ENCODE measurements at regions not wholly inside any gene's neighbourhood (a gene's known extent, or its start where the extent isn't known, plus 50 kb on each side); places are given as distances from the start of the nearest gene placed in this dataset.

DNA sequence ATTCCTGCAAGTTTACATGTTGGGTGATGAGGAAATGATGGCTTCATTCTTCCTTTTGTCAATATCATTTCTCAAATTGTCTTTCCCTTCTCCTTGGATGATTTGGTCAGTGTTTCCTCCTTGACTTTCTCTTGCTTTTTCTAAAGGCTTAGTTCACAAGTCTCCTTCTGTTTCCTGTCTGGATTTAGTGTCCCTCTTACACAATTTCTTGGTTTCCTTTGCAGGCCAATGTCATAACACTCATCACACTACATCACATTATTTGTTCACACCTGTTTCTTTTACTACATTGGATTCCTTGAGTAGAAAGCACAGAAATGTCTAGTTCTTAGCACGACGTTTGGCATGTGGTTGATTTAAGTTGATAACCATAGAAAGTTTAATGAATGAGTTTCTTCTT is 490.7 kb downstream of the TDRD3 start:
- H2AFZ ChIP-seq (ENCODE audit: control insufficient read depth, low read depth, low read length), result no peak overlapping the region
- 89% methylated on average over 2 of the region's 2 CpGs for WGBS (ENCODE audit: insufficient coverage, insufficient replicate concordance, low lambda C conversion rate, missing lambda C conversion rate)
- H3K79me2 ChIP-seq (ENCODE audit: control insufficient read depth, insufficient read depth, low read length), result no peaks in the 10 kb centered on the region
- no peaks in the 10 kb centered on the region for H3K27me3 ChIP-seq (replicated peaks in 1 of 2; ENCODE audit: control insufficient read depth in 2 of 2, insufficient read depth in 2 of 2, low read length in 1 of 2)
- DNase-seq (ENCODE audit: low read depth, low spot score) (no peak), ATAC-seq (no peak), FAIRE-seq (no peak)
- ChIA-PET POLR2A (no interaction called here), SMC1A (ENCODE audit: uncharacterized antibody, unreplicated experiment) (no interaction called here), RAD21 (ENCODE audit: unreplicated experiment) (no interaction called here), CTCF (no interaction called here)
- no peaks in the 10 kb centered on the region for H3K36me3 ChIP-seq (ENCODE audit: control insufficient read depth in 2 of 2, insufficient read depth in 2 of 2, low read length in 1 of 2)
- no peaks in the 10 kb centered on the region for H3K9me3 ChIP-seq (replicated peaks; ENCODE audit: control insufficient read depth, insufficient read depth, low read length)
- H3K27ac ChIP-seq (ENCODE audit: control insufficient read depth, insufficient read depth), result no peak overlapping the region
- intact Hi-C loops (cut with micrococcal nuclease; ENCODE audit: unreplicated experiment) (no loop called here), in situ Hi-C loops (cut with MboI) (no loop called here)
- H3K4me2 ChIP-seq (ENCODE audit: control insufficient read depth, insufficient read depth), result no peak overlapping the region
- TF ChIP-seq, protein P1, sequence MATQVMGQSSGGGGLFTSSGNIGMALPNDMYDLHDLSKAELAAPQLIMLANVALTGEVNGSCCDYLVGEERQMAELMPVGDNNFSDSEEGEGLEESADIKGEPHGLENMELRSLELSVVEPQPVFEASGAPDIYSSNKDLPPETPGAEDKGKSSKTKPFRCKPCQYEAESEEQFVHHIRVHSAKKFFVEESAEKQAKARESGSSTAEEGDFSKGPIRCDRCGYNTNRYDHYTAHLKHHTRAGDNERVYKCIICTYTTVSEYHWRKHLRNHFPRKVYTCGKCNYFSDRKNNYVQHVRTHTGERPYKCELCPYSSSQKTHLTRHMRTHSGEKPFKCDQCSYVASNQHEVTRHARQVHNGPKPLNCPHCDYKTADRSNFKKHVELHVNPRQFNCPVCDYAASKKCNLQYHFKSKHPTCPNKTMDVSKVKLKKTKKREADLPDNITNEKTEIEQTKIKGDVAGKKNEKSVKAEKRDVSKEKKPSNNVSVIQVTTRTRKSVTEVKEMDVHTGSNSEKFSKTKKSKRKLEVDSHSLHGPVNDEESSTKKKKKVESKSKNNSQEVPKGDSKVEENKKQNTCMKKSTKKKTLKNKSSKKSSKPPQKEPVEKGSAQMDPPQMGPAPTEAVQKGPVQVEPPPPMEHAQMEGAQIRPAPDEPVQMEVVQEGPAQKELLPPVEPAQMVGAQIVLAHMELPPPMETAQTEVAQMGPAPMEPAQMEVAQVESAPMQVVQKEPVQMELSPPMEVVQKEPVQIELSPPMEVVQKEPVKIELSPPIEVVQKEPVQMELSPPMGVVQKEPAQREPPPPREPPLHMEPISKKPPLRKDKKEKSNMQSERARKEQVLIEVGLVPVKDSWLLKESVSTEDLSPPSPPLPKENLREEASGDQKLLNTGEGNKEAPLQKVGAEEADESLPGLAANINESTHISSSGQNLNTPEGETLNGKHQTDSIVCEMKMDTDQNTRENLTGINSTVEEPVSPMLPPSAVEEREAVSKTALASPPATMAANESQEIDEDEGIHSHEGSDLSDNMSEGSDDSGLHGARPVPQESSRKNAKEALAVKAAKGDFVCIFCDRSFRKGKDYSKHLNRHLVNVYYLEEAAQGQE (IDR thresholded peaks at IDR 0.05; ENCODE audit: low read depth, low read length), result no peak
- TF ChIP-seq EED (IDR thresholded peaks at IDR 0.05; ENCODE audit: low read depth) (no peak), BHLHE40 (IDR thresholded peaks at IDR 0.05; ENCODE audit: borderline replicate concordance in 1 of 2, low read depth in 2 of 2, low read length in 1 of 2) (no peak), TCF7 (IDR thresholded peaks at IDR 0.05; ENCODE audit: borderline replicate concordance) (no peak), EGR1 (IDR thresholded peaks at IDR 0.05; ENCODE audit: borderline replicate concordance in 1 of 2, low read depth in 2 of 2, low read length in 2 of 2) (no peak), BACH1 (IDR thresholded peaks at IDR 0.05; ENCODE audit: borderline replicate concordance) (no peak), CHD1 (IDR thresholded peaks at IDR 0.05; ENCODE audit: low read depth, low read length) (no peak), USF2 (IDR thresholded peaks at IDR 0.05; ENCODE audit: borderline replicate concordance, low read depth, low read length) (no peak), IKZF1 (conservative IDR thresholded peaks at IDR 0.05) (no peak)
- TF ChIP-seq, protein P2, sequence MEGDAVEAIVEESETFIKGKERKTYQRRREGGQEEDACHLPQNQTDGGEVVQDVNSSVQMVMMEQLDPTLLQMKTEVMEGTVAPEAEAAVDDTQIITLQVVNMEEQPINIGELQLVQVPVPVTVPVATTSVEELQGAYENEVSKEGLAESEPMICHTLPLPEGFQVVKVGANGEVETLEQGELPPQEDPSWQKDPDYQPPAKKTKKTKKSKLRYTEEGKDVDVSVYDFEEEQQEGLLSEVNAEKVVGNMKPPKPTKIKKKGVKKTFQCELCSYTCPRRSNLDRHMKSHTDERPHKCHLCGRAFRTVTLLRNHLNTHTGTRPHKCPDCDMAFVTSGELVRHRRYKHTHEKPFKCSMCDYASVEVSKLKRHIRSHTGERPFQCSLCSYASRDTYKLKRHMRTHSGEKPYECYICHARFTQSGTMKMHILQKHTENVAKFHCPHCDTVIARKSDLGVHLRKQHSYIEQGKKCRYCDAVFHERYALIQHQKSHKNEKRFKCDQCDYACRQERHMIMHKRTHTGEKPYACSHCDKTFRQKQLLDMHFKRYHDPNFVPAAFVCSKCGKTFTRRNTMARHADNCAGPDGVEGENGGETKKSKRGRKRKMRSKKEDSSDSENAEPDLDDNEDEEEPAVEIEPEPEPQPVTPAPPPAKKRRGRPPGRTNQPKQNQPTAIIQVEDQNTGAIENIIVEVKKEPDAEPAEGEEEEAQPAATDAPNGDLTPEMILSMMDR (IDR thresholded peaks at IDR 0.05 in 2 of 3, conservative IDR thresholded peaks at IDR 0.05 in 1 of 3; ENCODE audit: control insufficient read depth in 2 of 3, extremely low read depth in 1 of 3, insufficient read depth in 1 of 3, low read depth in 3 of 3, low read length in 3 of 3), result no peak
- H4K20me1 ChIP-seq (ENCODE audit: control insufficient read depth, insufficient read depth), result no peaks in the 10 kb centered on the region
- no peak overlapping the region for H3K9ac ChIP-seq (ENCODE audit: control insufficient read depth, insufficient read depth, low read length)
- BruUV-seq (replicated peaks), result no TSS peak
- H3K4me3 ChIP-seq, result no peak overlapping the region
- no peaks in the 10 kb centered on the region for H3K4me1 ChIP-seq (ENCODE audit: control insufficient read depth, insufficient read depth, low read length)

Measured in GM12878 (cell line).